PC-3 (cell line): ENCODE measurements at regions not wholly inside any gene's neighbourhood (a gene's known extent, or its start where the extent isn't known, plus 50 kb on each side); places are given as distances from the start of the nearest gene placed in this dataset.

ENCODE experiments used
- EZH2 ChIP-seq: fragments of 300-600 bp; sonication (generic); IDR thresholded peaks from one replicate; pipeline ENCODE4 v1.6.1; 2017; ENCODE audit warnings: antibody characterized with exemption, mild to moderate bottlenecking, low read length; ENCODE audit not compliant: unreplicated experiment
- TF ChIP-seq, protein P1 (sequence below): fragments of 300-600 bp; sonication (generic); conservative IDR thresholded peaks from 2 replicates; pipeline ENCODE4 v1.5.1; 2017; ENCODE audit warnings: antibody characterized with exemption, low read depth, mild to moderate bottlenecking, low read length

DNA sequence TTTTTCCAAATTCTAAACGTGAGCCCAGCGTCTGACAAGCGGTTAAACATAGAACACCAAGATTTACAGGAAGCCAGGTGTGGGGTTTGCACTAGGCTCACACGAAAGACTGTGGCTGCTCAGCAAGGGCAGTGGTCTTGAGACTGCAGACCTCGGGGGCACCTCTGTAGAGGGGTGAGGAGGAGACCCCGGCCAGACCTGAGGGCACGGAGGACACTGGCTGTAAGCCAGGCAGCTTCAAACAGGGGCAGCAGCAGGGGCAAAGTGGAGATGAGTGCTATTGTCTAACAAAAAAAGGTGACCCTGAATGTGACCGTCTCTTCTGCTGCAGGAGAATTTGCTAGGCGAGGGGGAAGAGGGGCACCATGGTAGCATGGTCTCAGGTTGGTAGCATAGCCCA, 140.3 kb downstream of the CYP26B1 start:
- TF ChIP-seq, protein P1, sequence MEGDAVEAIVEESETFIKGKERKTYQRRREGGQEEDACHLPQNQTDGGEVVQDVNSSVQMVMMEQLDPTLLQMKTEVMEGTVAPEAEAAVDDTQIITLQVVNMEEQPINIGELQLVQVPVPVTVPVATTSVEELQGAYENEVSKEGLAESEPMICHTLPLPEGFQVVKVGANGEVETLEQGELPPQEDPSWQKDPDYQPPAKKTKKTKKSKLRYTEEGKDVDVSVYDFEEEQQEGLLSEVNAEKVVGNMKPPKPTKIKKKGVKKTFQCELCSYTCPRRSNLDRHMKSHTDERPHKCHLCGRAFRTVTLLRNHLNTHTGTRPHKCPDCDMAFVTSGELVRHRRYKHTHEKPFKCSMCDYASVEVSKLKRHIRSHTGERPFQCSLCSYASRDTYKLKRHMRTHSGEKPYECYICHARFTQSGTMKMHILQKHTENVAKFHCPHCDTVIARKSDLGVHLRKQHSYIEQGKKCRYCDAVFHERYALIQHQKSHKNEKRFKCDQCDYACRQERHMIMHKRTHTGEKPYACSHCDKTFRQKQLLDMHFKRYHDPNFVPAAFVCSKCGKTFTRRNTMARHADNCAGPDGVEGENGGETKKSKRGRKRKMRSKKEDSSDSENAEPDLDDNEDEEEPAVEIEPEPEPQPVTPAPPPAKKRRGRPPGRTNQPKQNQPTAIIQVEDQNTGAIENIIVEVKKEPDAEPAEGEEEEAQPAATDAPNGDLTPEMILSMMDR = no peak
- no peak for TF ChIP-seq EZH2
